ENCODE measurements at regions not wholly inside any gene's neighbourhood (a gene's known extent, or its start where the extent isn't known, plus 50 kb on each side); places are given as distances from the start of the nearest gene placed in this dataset.

DNA sequence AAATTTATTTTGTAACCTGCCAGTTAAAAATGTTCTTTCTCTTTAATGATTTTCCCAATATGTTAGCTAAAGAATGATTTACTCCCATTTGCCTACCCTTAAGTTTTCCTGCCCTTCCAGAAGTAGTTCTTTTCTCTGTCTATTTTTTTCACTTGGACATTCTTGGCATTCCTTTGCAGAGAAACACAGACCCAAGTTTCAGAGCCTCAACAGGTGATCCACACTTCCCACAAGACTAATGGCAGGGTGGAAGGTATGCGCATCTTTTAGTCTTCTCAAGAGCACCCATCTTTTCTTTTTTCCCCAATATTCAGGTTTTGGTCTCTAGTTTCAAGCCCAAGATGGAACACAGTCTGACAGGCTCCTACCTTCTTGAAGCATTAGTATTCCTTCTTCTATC, 420.7 kb downstream of the ADAMTS20 start:
- Histone ChIP-seq H3K4me1 (ENCODE audit: insufficient read depth, low read length) (no peaks in the 10 kb centered on the region), H3K9me3 (ENCODE audit: control insufficient read depth, low read depth, low read length) (no peaks in the 10 kb centered on the region), H4K5ac (ENCODE audit: insufficient read length, low read depth, low read length) (no peak overlapping the region), H4K8ac (replicated peaks; ENCODE audit: insufficient read length, low read depth, low read length) (no peak overlapping the region), H3K9ac (ENCODE audit: extremely low read depth, insufficient read length, low read length) (no peak overlapping the region), H3T11ph (ENCODE audit: low read length) (no peak overlapping the region), H3K56ac (ENCODE audit: insufficient read length, low read depth, low read length) (no peak overlapping the region), H2AK5ac (ENCODE audit: insufficient read length, low read length) (no peak overlapping the region), H3K27ac (ENCODE audit: insufficient read length, low read depth, low read length) (no peak overlapping the region), H3K18ac (ENCODE audit: insufficient read length, low read depth, low read length) (no peak overlapping the region), H3K4me2 (ENCODE audit: insufficient read depth, insufficient read length, low read length) (no peak overlapping the region), H3K4ac (ENCODE audit: low read depth, low read length) (no peak overlapping the region), H2BK12ac (ENCODE audit: insufficient read length, low read depth, low read length) (no peak overlapping the region), H3K23me2 (ENCODE audit: insufficient read length, low read depth, low read length, poor library complexity, severe bottlenecking) (no peaks in the 10 kb centered on the region), H3K79me2 (ENCODE audit: insufficient read depth, low read length) (no peaks in the 10 kb centered on the region), H2AFZ (ENCODE audit: low read length) (no peak overlapping the region), H3K14ac (ENCODE audit: insufficient read depth, low read length) (no peak overlapping the region), H3K23ac (ENCODE audit: insufficient read length, low read depth, low read length) (no peak overlapping the region), H4K91ac (ENCODE audit: insufficient read length, low read depth, low read length) (no peak overlapping the region), H3K79me1 (ENCODE audit: insufficient read depth, low read depth, low read length, poor library complexity, severe bottlenecking) (no peaks in the 10 kb centered on the region), H2BK15ac (ENCODE audit: low read depth, low read length) (no peak overlapping the region), H2BK5ac (ENCODE audit: insufficient read length, low read length) (no peak overlapping the region), H3K27me3 (ENCODE audit: insufficient read depth, low read length) (no peaks in the 10 kb centered on the region), H2BK120ac (ENCODE audit: low read depth, low read length, poor library complexity, severe bottlenecking) (no peak overlapping the region), H4K20me1 (ENCODE audit: control insufficient read depth, insufficient read depth, insufficient read length) (no peaks in the 10 kb centered on the region), H2BK20ac (ENCODE audit: low read depth, low read length, poor library complexity, severe bottlenecking) (no peak overlapping the region)
- no peak overlapping the region for H3K4me3 Mint-ChIP-seq
- peaks cover 5 to 8% of the 10 kb centered on the region in 2 experiments; a peak in 3 of 5 replicates for H3K9me3 Mint-ChIP-seq
- H3K36me3 Mint-ChIP-seq (ENCODE audit: insufficient read depth in 1 of 3, low read depth in 3 of 3): peaks cover 2 to 14% (median 2%) of the 10 kb centered on the region in 3 experiments; a peak in 2 of 7 replicates
- no CpG with 5 or more reads among the region's 1 CpG for WGBS (ENCODE audit: extremely low coverage, insufficient read length, low lambda C conversion rate)
- no peak for DNase-seq
- H3K27ac Mint-ChIP-seq: peak overlapping the region in 2 of 3 experiments; percentile 32 to 37; a peak in 4 of 7 replicates
- TF ChIP-seq, protein P1, sequence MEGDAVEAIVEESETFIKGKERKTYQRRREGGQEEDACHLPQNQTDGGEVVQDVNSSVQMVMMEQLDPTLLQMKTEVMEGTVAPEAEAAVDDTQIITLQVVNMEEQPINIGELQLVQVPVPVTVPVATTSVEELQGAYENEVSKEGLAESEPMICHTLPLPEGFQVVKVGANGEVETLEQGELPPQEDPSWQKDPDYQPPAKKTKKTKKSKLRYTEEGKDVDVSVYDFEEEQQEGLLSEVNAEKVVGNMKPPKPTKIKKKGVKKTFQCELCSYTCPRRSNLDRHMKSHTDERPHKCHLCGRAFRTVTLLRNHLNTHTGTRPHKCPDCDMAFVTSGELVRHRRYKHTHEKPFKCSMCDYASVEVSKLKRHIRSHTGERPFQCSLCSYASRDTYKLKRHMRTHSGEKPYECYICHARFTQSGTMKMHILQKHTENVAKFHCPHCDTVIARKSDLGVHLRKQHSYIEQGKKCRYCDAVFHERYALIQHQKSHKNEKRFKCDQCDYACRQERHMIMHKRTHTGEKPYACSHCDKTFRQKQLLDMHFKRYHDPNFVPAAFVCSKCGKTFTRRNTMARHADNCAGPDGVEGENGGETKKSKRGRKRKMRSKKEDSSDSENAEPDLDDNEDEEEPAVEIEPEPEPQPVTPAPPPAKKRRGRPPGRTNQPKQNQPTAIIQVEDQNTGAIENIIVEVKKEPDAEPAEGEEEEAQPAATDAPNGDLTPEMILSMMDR (conservative IDR thresholded peaks at IDR 0.05): no peak
- no peaks in the 10 kb centered on the region; the same call in 1 of the 2 replicates for H3K27me3 Mint-ChIP-seq (ENCODE audit: low read depth)
- H3K4me1 Mint-ChIP-seq: peaks cover 9 to 14% of the 10 kb centered on the region in 2 experiments
